Testis (tissue), 2 donors: ENCODE measurements at regions not wholly inside any gene's neighbourhood (a gene's known extent, or its start where the extent isn't known, plus 50 kb on each side); places are given as distances from the start of the nearest gene placed in this dataset.

ENCODE experiments used
- POLR2A ChIP-seq: fragments of 450-650 bp; IDR thresholded peaks from one replicate; pipeline ENCODE4 v1.6.1; 2017; ENCODE audit warnings: antibody characterized with exemption, mild to moderate bottlenecking, moderate library complexity
- TF ChIP-seq, protein P1 (sequence below), 3 experiments: fragments of 450-650 bp in 2 of 3; fragments of 200-600 bp in 1 of 3; sonication (generic) in 1 of 3; IDR thresholded peaks; one replicate each; pipeline ENCODE4 v1.5.1; 2016 to 2019; ENCODE audit warnings: antibody characterized with exemption in 3 of 3, mild to moderate bottlenecking in 2 of 3, moderate library complexity in 1 of 3

DNA sequence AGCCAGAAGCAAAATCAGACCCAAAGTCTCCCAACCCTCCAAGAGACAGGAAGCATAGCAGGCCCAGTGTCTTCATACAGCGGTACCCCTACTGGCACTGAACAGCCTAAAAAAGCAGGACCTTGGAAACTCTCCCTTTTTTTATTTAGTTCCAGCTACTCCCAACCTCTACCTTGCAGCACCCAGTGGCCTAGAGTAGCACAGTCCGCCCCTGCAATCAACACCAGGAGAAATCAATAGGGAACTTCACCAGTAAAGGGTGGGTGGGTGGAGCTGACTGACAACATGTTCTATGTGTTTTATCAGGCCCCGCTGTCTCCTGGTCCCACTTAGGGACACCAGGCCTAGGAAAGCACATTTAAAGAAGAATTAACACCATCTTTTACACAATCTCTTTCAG, 378.5 kb upstream of the CT83 start:
- TF ChIP-seq, protein P1, sequence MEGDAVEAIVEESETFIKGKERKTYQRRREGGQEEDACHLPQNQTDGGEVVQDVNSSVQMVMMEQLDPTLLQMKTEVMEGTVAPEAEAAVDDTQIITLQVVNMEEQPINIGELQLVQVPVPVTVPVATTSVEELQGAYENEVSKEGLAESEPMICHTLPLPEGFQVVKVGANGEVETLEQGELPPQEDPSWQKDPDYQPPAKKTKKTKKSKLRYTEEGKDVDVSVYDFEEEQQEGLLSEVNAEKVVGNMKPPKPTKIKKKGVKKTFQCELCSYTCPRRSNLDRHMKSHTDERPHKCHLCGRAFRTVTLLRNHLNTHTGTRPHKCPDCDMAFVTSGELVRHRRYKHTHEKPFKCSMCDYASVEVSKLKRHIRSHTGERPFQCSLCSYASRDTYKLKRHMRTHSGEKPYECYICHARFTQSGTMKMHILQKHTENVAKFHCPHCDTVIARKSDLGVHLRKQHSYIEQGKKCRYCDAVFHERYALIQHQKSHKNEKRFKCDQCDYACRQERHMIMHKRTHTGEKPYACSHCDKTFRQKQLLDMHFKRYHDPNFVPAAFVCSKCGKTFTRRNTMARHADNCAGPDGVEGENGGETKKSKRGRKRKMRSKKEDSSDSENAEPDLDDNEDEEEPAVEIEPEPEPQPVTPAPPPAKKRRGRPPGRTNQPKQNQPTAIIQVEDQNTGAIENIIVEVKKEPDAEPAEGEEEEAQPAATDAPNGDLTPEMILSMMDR (IDR thresholded peaks at IDR 0.05) = no peak
- no peak for TF ChIP-seq POLR2A
